PC-9 (cell line): ENCODE measurements at regions not wholly inside any gene's neighbourhood (a gene's known extent, or its start where the extent isn't known, plus 50 kb on each side); places are given as distances from the start of the nearest gene placed in this dataset.

Experiments used
- BruUV-seq: library from RNA; stranded (reverse); fragments of 400-500 nt; replicated peaks from 2 replicates; lab custom pipeline; 2021; lab: Mats Ljungman, UMichigan
- CTCF ChIA-PET: fragments of 300-600 bp; sonication (Branson Sonifier 250); formaldehyde crosslinking; loops from one replicate; lab custom pipeline; 2022; ENCODE audit warnings: antibody characterized with exemption; lab: Charles Lee
- POLR2A ChIA-PET: fragments of 300-600 bp; sonication (Branson Sonifier 250); formaldehyde crosslinking; loops from one replicate; lab custom pipeline; 2022; ENCODE audit warnings: antibody characterized with exemption; ENCODE audit not compliant: unreplicated experiment; lab: Charles Lee
- DNase-seq, 2 experiments: peaks; one replicate each; pipeline versions ENCODE4 v3.0.0 to v3.0.0-alpha.2; 2015 to 2022; ENCODE audit warnings: mixed read lengths in 1 of 2
- H2AFZ ChIP-seq: fragments of 200-600 bp; sonication (generic); 2 replicates; pipeline ENCODE4 v1.8.1; 2017; ENCODE audit warnings: antibody characterized with exemption
- H3F3A ChIP-seq: fragments of 200-600 bp; sonication (generic); 2 replicates; pipeline ENCODE4 v1.8.1; 2017; ENCODE audit warnings: antibody characterized with exemption, mild to moderate bottlenecking, low read depth; ENCODE audit not compliant: insufficient read depth
- H3K27ac ChIP-seq: fragments of 200-600 bp; sonication (generic); 2 replicates; pipeline ENCODE4 v1.6.1; 2016; ENCODE audit warnings: mixed run types
- H3K27me3 ChIP-seq: fragments of 200-600 bp; sonication (generic); 2 replicates; pipeline ENCODE4 v1.6.1; 2016; ENCODE audit warnings: low read depth, mixed run types; ENCODE audit not compliant: insufficient read depth
- H3K36me3 ChIP-seq: fragments of 200-600 bp; sonication (generic); 2 replicates; pipeline ENCODE4 v1.6.1; 2016; ENCODE audit warnings: low read depth, mixed run types
- H3K4me1 ChIP-seq: fragments of 200-600 bp; sonication (generic); replicated peaks from 2 replicates; pipeline ENCODE4 v1.6.1; 2016; ENCODE audit warnings: mixed run types; ENCODE audit not compliant: insufficient read depth
- H3K4me2 ChIP-seq: fragments of 200-600 bp; sonication (generic); 2 replicates; pipeline ENCODE4 v1.6.1; 2017; ENCODE audit warnings: mixed run types
- H3K4me3 ChIP-seq: fragments of 200-600 bp; sonication (generic); 2 replicates; pipeline ENCODE4 v1.6.1; 2016; ENCODE audit warnings: mixed run types
- H3K79me2 ChIP-seq: fragments of 200-600 bp; sonication (generic); 2 replicates; pipeline ENCODE4 v1.6.1; 2017; ENCODE audit warnings: low read depth, mixed run types
- H3K9me2 ChIP-seq: fragments of 200-600 bp; sonication (generic); 2 replicates; pipeline ENCODE4 v1.8.1; 2017; ENCODE audit warnings: mild to moderate bottlenecking; ENCODE audit not compliant: insufficient read depth
- H3K9me3 ChIP-seq: fragments of 200-600 bp; sonication (generic); 2 replicates; pipeline ENCODE4 v1.8.1; 2016; ENCODE audit warnings: low read depth; ENCODE audit not compliant: insufficient read depth
- H4K20me1 ChIP-seq: fragments of 200-600 bp; sonication (generic); 2 replicates; pipeline ENCODE4 v1.8.1; 2017; ENCODE audit not compliant: insufficient read depth
- CTCF ChIP-seq: fragments of 200-600 bp; sonication (generic); conservative IDR thresholded peaks from 2 replicates; pipeline ENCODE4 v1.6.1; 2017; ENCODE audit warnings: mixed run types, antibody characterized with exemption, mild to moderate bottlenecking, moderate library complexity
- EZH2 ChIP-seq: fragments of 200-600 bp; sonication (generic); IDR thresholded peaks from 2 replicates; pipeline ENCODE4 v1.8.0; 2017; ENCODE audit warnings: antibody characterized with exemption, low read depth
- intact Hi-C: fragments of 100-400 bp; cut with micrococcal nuclease; formaldehyde crosslinking; loops from one replicate; pipeline ENCODE4 v1.10.0; 2022; ENCODE audit not compliant: unreplicated experiment

DNA sequence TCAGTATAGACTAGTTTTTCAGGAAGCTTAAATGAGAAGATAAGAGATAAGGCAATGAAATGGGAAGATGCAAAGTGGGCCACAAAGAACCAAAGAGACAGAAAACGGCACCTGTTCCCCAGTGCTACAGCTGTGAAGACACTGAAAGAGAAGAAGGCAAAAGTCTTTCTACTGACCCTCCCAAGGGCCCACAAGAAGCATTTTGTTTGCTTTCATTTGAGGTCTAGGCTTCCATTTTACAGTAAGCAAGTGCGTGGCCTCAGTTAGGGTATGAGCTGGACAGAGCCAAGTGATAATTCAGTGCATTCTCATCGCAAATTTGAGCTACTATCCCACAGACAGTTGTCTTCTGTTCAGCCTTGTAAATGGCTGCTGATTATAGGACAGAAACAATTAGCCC is 53.4 kb upstream of the STK17B start:
- H3K9me3 ChIP-seq = no peaks in the 10 kb centered on the region
- CTCF ChIA-PET = no interaction called here

DNA sequence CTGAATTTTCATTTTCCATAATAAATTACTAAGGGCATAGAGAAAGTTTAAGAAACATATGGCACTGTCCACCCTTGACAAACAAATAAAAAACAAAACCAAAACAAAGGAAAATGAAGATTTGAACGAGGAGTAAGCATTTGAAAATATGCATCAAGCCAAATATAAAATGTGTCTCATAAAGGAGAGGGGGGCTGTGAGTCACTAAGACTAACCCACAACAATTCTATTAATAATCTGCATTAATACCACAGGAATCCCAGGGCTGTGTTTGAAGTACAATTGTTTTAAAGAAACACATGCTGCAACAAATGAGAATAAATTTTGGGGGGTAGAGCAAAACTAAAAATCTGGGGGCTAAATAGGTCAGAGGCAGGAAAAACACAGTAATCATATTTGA is 53.8 kb upstream of the STK17B start:
- Histone ChIP-seq H2AFZ (no peak overlapping the region), H3K79me2 (no peaks in the 10 kb centered on the region), H3K4me3 (no peak overlapping the region), H3K27me3 (no peaks in the 10 kb centered on the region), H3K4me1 (no peaks in the 10 kb centered on the region), H3K9me3 (no peaks in the 10 kb centered on the region), H3K27ac (no peak overlapping the region), H3F3A (no peaks in the 10 kb centered on the region), H3K9me2 (no peaks in the 10 kb centered on the region), H3K36me3 (no peaks in the 10 kb centered on the region), H3K4me2 (no peak overlapping the region), H4K20me1 (no peaks in the 10 kb centered on the region)
- no peak for TF ChIP-seq CTCF
- no peak for TF ChIP-seq EZH2
- BruUV-seq = no TSS peak
- ChIA-PET POLR2A (no interaction called here), CTCF (no interaction called here)
- DNase-seq = no peak
- intact Hi-C loops = no loop called here

More for the DNA sequence above, 53.4 kb upstream of the STK17B start:
- Histone ChIP-seq H3F3A (no peaks in the 10 kb centered on the region), H2AFZ (no peak overlapping the region), H3K27me3 (no peaks in the 10 kb centered on the region), H3K27ac (no peak overlapping the region), H3K4me1 (no peaks in the 10 kb centered on the region), H3K79me2 (no peaks in the 10 kb centered on the region), H3K4me2 (no peak overlapping the region), H3K9me2 (no peaks in the 10 kb centered on the region), H3K4me3 (no peak overlapping the region), H4K20me1 (no peaks in the 10 kb centered on the region), H3K36me3 (no peaks in the 10 kb centered on the region)
- DNase-seq = no peak
- BruUV-seq = no TSS peak
- TF ChIP-seq CTCF (no peak), EZH2 (no peak)
- POLR2A ChIA-PET = no interaction called here
- intact Hi-C loops = no loop called here

- ChIA-PET CTCF (no interaction called here), POLR2A (no interaction called here)
- H3K79me2 ChIP-seq = no peaks in the 10 kb centered on the region
- no peak overlapping the region for H3K27ac ChIP-seq
- H3K4me1 ChIP-seq = peaks cover 2% of the 10 kb centered on the region; the same call in 1 of the 2 replicates
- H2AFZ ChIP-seq = no peak overlapping the region
- DNase-seq = no peak
- BruUV-seq = no TSS peak
- H3F3A ChIP-seq = no peaks in the 10 kb centered on the region
- TF ChIP-seq CTCF = no peak
- TF ChIP-seq EZH2 = no peak
- H3K4me3 ChIP-seq = no peak overlapping the region
- H4K20me1 ChIP-seq = no peaks in the 10 kb centered on the region
- no peaks in the 10 kb centered on the region for H3K9me2 ChIP-seq
- H3K9me3 ChIP-seq = no peaks in the 10 kb centered on the region
- no peaks in the 10 kb centered on the region for H3K27me3 ChIP-seq
- H3K36me3 ChIP-seq = no peaks in the 10 kb centered on the region
- H3K4me2 ChIP-seq = no peak overlapping the region
- intact Hi-C loops = no loop called here
These were observed 54.8 kb upstream of the STK17B start for GRCh38 chr2:196226058-196226706.
